Gastrocnemius medialis (tissue), 4 donors: ENCODE measurements at regions not wholly inside any gene's neighbourhood (a gene's known extent, or its start where the extent isn't known, plus 50 kb on each side); places are given as distances from the start of the nearest gene placed in this dataset.
"Not testable (repeated sequence)": the region's sequence is repeated elsewhere in the genome, so short reads cannot be mapped to it uniquely, and the experiment has no call there.

ENCODE experiments used
- ATAC-seq, 2 donors: fragments of 150-250 bp; one replicate each; pipeline ENCODE4 v1.9.1; 2016
- DNase-seq, 2 donors: peaks; one replicate each; pipeline ENCODE4 v3.0.0-alpha.2; 2019
- H3K27ac ChIP-seq, 4 donors: fragments of 200-600 bp; sonication (generic); 1 replicate in 1 of 4; 2 replicates in 3 of 4; pipeline ENCODE4 v1.5.1; 2016 to 2018; ENCODE audit warnings: mild to moderate bottlenecking in 2 of 4, moderate library complexity in 1 of 4
- H3K27me3 ChIP-seq, 3 donors: fragments of 200-600 bp; sonication (generic) in 2 of 3; 1 replicate in 1 of 3; 2 replicates in 2 of 3; pipeline versions ENCODE4 v1.5.1 to v1.6.0; 2016 to 2019; ENCODE audit warnings: mild to moderate bottlenecking in 1 of 3, moderate library complexity in 1 of 3
- H3K36me3 ChIP-seq, 2 donors: fragments of 200-600 bp; sonication (generic) in 1 of 2; one replicate each; pipeline ENCODE4 v1.5.1; 2017 to 2018
- H3K4me1 ChIP-seq, 2 donors: fragments of 200-600 bp; sonication (generic) in 1 of 2; one replicate each; pipeline ENCODE4 v1.5.1; 2016 to 2017; ENCODE audit warnings: mild to moderate bottlenecking in 2 of 2
- H3K4me3 ChIP-seq, 4 donors: fragments of 200-600 bp; sonication (generic) in 3 of 4; 1 replicate in 1 of 4; 2 replicates in 3 of 4; pipeline ENCODE4 v1.5.1; 2016 to 2019; ENCODE audit warnings: mild to moderate bottlenecking in 2 of 4
- H3K9me3 ChIP-seq, 3 donors: fragments of 200-600 bp; sonication (generic) in 2 of 3; 1 replicate in 1 of 3; 2 replicates in 2 of 3; pipeline ENCODE4 v1.5.1; 2016 to 2019
- CTCF ChIP-seq, 5 experiments: fragments of 450-650 bp in 3 of 5; fragments of 200-600 bp in 2 of 5; sonication (generic) in 2 of 5; IDR thresholded peaks in 4 of 5; conservative IDR thresholded peaks in 1 of 5; 1 replicate in 4 of 5; 2 replicates in 1 of 5; pipeline ENCODE4 v1.5.1; 2016 to 2019; ENCODE audit warnings: antibody characterized with exemption in 5 of 5, mild to moderate bottlenecking in 3 of 5, moderate library complexity in 3 of 5
- POLR2A ChIP-seq, 2 donors: fragments of 450-650 bp; IDR thresholded peaks; one replicate each; pipeline ENCODE4 v1.6.1; 2017; ENCODE audit warnings: antibody characterized with exemption in 2 of 2, mild to moderate bottlenecking in 2 of 2, moderate library complexity in 2 of 2
- in situ Hi-C, 4 donors: fragments of 200-750 bp; cut with MboI; loops; one replicate each; pipeline versions ENCODE4 v1.15.0 to v1.8.0; 2017; ENCODE audit warnings: low sequenced_read_pairs in 4 of 4
- intact Hi-C: fragments of 100-400 bp; cut with DNase I; formaldehyde crosslinking; loops from one replicate; pipeline ENCODE4 v1.15.1; 2023; ENCODE audit warnings: low total_unique reads

GRCh38 chr2:140085674-140086073, 1305.5 kb upstream of the NXPH2 start:
- no peak overlapping the region for H3K27ac ChIP-seq
- H3K9me3 ChIP-seq = no peaks in the 10 kb centered on the region
- in situ Hi-C loops (loop anchor here in 1 of 4 donors (25.0 kb wide), 1 partner anchor 777 kb away; no protein-coding TSS in a partner anchor), intact Hi-C loops (no loop called here)
- no peak overlapping the region for H3K4me3 ChIP-seq
- H3K4me1 ChIP-seq = no peaks in the 10 kb centered on the region
- H3K36me3 ChIP-seq = no peaks in the 10 kb centered on the region
- ATAC-seq (no peak), DNase-seq (no peak)
- TF ChIP-seq POLR2A (IDR thresholded peaks at IDR 0.05) (no peak), CTCF (IDR thresholded peaks at IDR 0.05 in 4 of 5, conservative IDR thresholded peaks at IDR 0.05 in 1 of 5) (no peak)
- H3K27me3 ChIP-seq = no peaks in the 10 kb centered on the region

GRCh38 chr2:140079038-140079437, 1298.8 kb upstream of the NXPH2 start:
- Histone ChIP-seq H3K9me3 (no peaks in the 10 kb centered on the region), H3K27ac (no peak overlapping the region), H3K4me3 (no peak overlapping the region), H3K27me3 (no peaks in the 10 kb centered on the region), H3K4me1 (no peaks in the 10 kb centered on the region), H3K36me3 (no peaks in the 10 kb centered on the region)
- no peak for TF ChIP-seq POLR2A (IDR thresholded peaks at IDR 0.05)
- no peak for TF ChIP-seq CTCF (IDR thresholded peaks at IDR 0.05 in 4 of 5, conservative IDR thresholded peaks at IDR 0.05 in 1 of 5)
- in situ Hi-C loops = loop anchor here in 1 of 4 donors (25.0 kb wide), 1 partner anchor 783 kb away; no protein-coding TSS in a partner anchor
- no peak for ATAC-seq
- DNase-seq = no peak
- intact Hi-C loops = no loop called here

- in situ Hi-C loops = loop anchor here in 1 of 4 donors (25.0 kb wide), 1 partner anchor 786 kb away; no protein-coding TSS in a partner anchor
- TF ChIP-seq CTCF (IDR thresholded peaks at IDR 0.05 in 4 of 5, conservative IDR thresholded peaks at IDR 0.05 in 1 of 5) (no peak), POLR2A (IDR thresholded peaks at IDR 0.05) (no peak)
- no peak overlapping the region for H3K27ac ChIP-seq
- no peaks in the 10 kb centered on the region for H3K27me3 ChIP-seq
- no peaks in the 10 kb centered on the region for H3K9me3 ChIP-seq
- no peaks in the 10 kb centered on the region for H3K36me3 ChIP-seq
- no peak overlapping the region for H3K4me3 ChIP-seq
- H3K4me1 ChIP-seq = no peaks in the 10 kb centered on the region
- intact Hi-C loops = no loop called here
- no peak for ATAC-seq
- no peak for DNase-seq
Observed at GRCh38 chr2:140076164-140076563, 1296.0 kb upstream of the NXPH2 start.

- in situ Hi-C loops, H3K4me3 ChIP-seq, H3K36me3 ChIP-seq, H3K9me3 ChIP-seq, intact Hi-C loops, DNase-seq, H3K4me1 ChIP-seq, ATAC-seq, H3K27me3 ChIP-seq, H3K27ac ChIP-seq: not testable (repeated sequence)
Observed at GRCh38 chr2:140073763-140074162, 1293.6 kb upstream of the NXPH2 start.

- Histone ChIP-seq H3K4me1 (no peaks in the 10 kb centered on the region), H3K27me3 (no peaks in the 10 kb centered on the region), H3K27ac (no peak overlapping the region), H3K9me3 (no peaks in the 10 kb centered on the region), H3K4me3 (no peak overlapping the region), H3K36me3 (no peaks in the 10 kb centered on the region)
- DNase-seq (no peak), ATAC-seq (no peak)
- no peak for TF ChIP-seq CTCF (IDR thresholded peaks at IDR 0.05 in 4 of 5, conservative IDR thresholded peaks at IDR 0.05 in 1 of 5)
- no peak for TF ChIP-seq POLR2A (IDR thresholded peaks at IDR 0.05)
- intact Hi-C loops (no loop called here), in situ Hi-C loops (no loop called here)
Observed at GRCh38 chr2:140067661-140068060, 1287.5 kb upstream of the NXPH2 start.
